Gastroesophageal sphincter (tissue), 3 donors: ENCODE measurements at regions not wholly inside any gene's neighbourhood (a gene's known extent, or its start where the extent isn't known, plus 50 kb on each side); places are given as distances from the start of the nearest gene placed in this dataset.

ENCODE experiments used
- CTCF ChIP-seq, 4 experiments: fragments of 200-600 bp in 2 of 4; fragments of 450-650 bp in 2 of 4; sonication (generic) in 1 of 4; IDR thresholded peaks; one replicate each; pipeline ENCODE4 v1.5.1; 2017 to 2019; ENCODE audit warnings: antibody characterized with exemption in 4 of 4, mild to moderate bottlenecking in 2 of 4, moderate library complexity in 2 of 4
- EP300 ChIP-seq: sonication (generic); formaldehyde crosslinking; IDR thresholded peaks from one replicate; pipeline ENCODE4 v1.6.1; 2017; ENCODE audit warnings: antibody characterized with exemption, mild to moderate bottlenecking
- POLR2A ChIP-seq, 2 donors: fragments of 450-650 bp; IDR thresholded peaks; one replicate each; pipeline ENCODE4 v1.6.1; 2017; ENCODE audit warnings: antibody characterized with exemption in 2 of 2, mild to moderate bottlenecking in 2 of 2, moderate library complexity in 1 of 2

GRCh38 chr4:59002148-59002547, 1892.0 kb upstream of the IGFBP7 start:
- TF ChIP-seq CTCF (IDR thresholded peaks at IDR 0.05) = no peak
- TF ChIP-seq POLR2A (IDR thresholded peaks at IDR 0.05) = no peak
- no peak for TF ChIP-seq EP300
